Aorta (tissue), 5 donors: ENCODE measurements at regions not wholly inside any gene's neighbourhood (a gene's known extent, or its start where the extent isn't known, plus 50 kb on each side); places are given as distances from the start of the nearest gene placed in this dataset.

ENCODE experiments used
- ATAC-seq: fragments of 200-7000 bp; cut with Tn5 transposase; one replicate; pipeline ENCODE4 v1.9.1; 2022; ENCODE audit warnings: moderate library complexity; ENCODE audit not compliant: low FRiP score
- DNase-seq, 2 donors: peaks; one replicate each; pipeline ENCODE4 v3.0.0-alpha.2; 2020
- H3K27ac ChIP-seq, 2 donors: one replicate each; pipeline ENCODE4 v1.5.1; 2013; ENCODE audit warnings: low read length in 2 of 2, mild to moderate bottlenecking in 2 of 2, moderate library complexity in 2 of 2, control low read depth in 1 of 2, inconsistent platforms in 1 of 2, low read depth in 1 of 2
- H3K27me3 ChIP-seq, 2 donors: one replicate each; pipeline ENCODE4 v1.6.1; 2013; ENCODE audit warnings: control low read depth in 1 of 2, low read length in 1 of 2, mild to moderate bottlenecking in 1 of 2, moderate library complexity in 1 of 2; ENCODE audit not compliant: insufficient read depth in 2 of 2, control insufficient read depth in 1 of 2
- H3K36me3 ChIP-seq, 2 donors: one replicate each; pipeline ENCODE4 v1.6.1; 2013; ENCODE audit warnings: control low read depth in 1 of 2, low read length in 1 of 2, mild to moderate bottlenecking in 1 of 2; ENCODE audit not compliant: insufficient read depth in 2 of 2, control insufficient read depth in 1 of 2
- H3K4me1 ChIP-seq, 2 donors: one replicate each; pipeline ENCODE4 v1.6.1; 2013; ENCODE audit warnings: low read length in 2 of 2, control low read depth in 1 of 2, mild to moderate bottlenecking in 1 of 2, moderate library complexity in 1 of 2; ENCODE audit not compliant: insufficient read depth in 2 of 2, control insufficient read depth in 1 of 2
- H3K4me3 ChIP-seq, 2 donors: one replicate each; pipeline ENCODE4 v1.5.1; 2013; ENCODE audit warnings: low read length in 2 of 2, control low read depth in 1 of 2, mild to moderate bottlenecking in 1 of 2
- H3K9me3 ChIP-seq: one replicate; pipeline ENCODE4 v1.6.1; 2013; ENCODE audit warnings: mild to moderate bottlenecking, low read length; ENCODE audit not compliant: control insufficient read depth
- WGBS, 2 donors: extraction: QIAGEN DNeasy Blood & Tissue Kit; methylation state at CpG; one replicate each; pipeline ENCODE4 v1.1.7; 2013; 5-methylcytosine and 5-hydroxymethylcytosine counted together
- intact Hi-C, 2 donors: fragments of 100-400 bp; cut with DNase I; formaldehyde crosslinking; loops; one replicate each; pipeline versions ENCODE4 v1.14.2 to v1.15.0; 2022
- donor health status: healthy with polysubstance abuse.
- donor health status: Bipolar disorder and iron deficiency.
- donor health status: DM: no; HTN: no; CAD: no.
- donor health status: DM: no; HTN: no; CAD: no.
- donor health status: DM: yes; HTN: yes; CAD: no.

- no peak overlapping the region for H3K27ac ChIP-seq
These were observed 59.1 kb upstream of the CTNNB1 start for GRCh38 chr3:41140242-41140641.

GRCh38 chr3:41141433-41142167 is 57.7 kb upstream of the CTNNB1 start:
- H3K9me3 ChIP-seq, result peaks cover 2% of the 10 kb centered on the region
- 84 to 87% methylated on average over 7 of the region's 7 CpGs for WGBS, 2 donors
- no peak for DNase-seq
- intact Hi-C loops, result no loop called here
- H3K27ac ChIP-seq, result no peak overlapping the region
- no peaks in the 10 kb centered on the region for H3K36me3 ChIP-seq
- no peak overlapping the region for H3K4me3 ChIP-seq
- ATAC-seq, result no peak
- H3K4me1 ChIP-seq, result no peaks in the 10 kb centered on the region
- H3K27me3 ChIP-seq, result no peaks in the 10 kb centered on the region

More at GRCh38 chr3:41140242-41140641, 59.1 kb upstream of the CTNNB1 start:
- H3K9me3 ChIP-seq, result no peaks in the 10 kb centered on the region
- intact Hi-C loops, result no loop called here
- no peaks in the 10 kb centered on the region for H3K4me1 ChIP-seq
- H3K27me3 ChIP-seq, result no peaks in the 10 kb centered on the region
- 58 to 64% methylated on average over 3 of the region's 3 CpGs for WGBS, 2 donors
- ATAC-seq (no peak), DNase-seq (no peak)
- no peaks in the 10 kb centered on the region for H3K36me3 ChIP-seq
- H3K4me3 ChIP-seq, result no peak overlapping the region

GRCh38 chr3:41143421-41144031 is 55.8 kb upstream of the CTNNB1 start:
- DNase-seq, result no peak
- H3K27ac ChIP-seq, result no peak overlapping the region
- peaks cover 2% of the 10 kb centered on the region for H3K9me3 ChIP-seq
- ATAC-seq, result no peak
- intact Hi-C loops, result no loop called here
- 70 to 80% methylated on average over 3 of the region's 3 CpGs for WGBS, 2 donors
- no peaks in the 10 kb centered on the region for H3K36me3 ChIP-seq
- H3K27me3 ChIP-seq, result no peaks in the 10 kb centered on the region
- H3K4me3 ChIP-seq, result no peak overlapping the region
- H3K4me1 ChIP-seq, result no peaks in the 10 kb centered on the region

- ATAC-seq (no peak), DNase-seq (no peak)
- no peaks in the 10 kb centered on the region for H3K4me1 ChIP-seq
- no peaks in the 10 kb centered on the region for H3K27me3 ChIP-seq
- no peak overlapping the region for H3K27ac ChIP-seq
- no peaks in the 10 kb centered on the region for H3K36me3 ChIP-seq
- peaks cover 2% of the 10 kb centered on the region for H3K9me3 ChIP-seq
- intact Hi-C loops, result no loop called here
- 55 to 62% methylated on average over 1 of the region's 1 CpG for WGBS, 2 donors
- H3K4me3 ChIP-seq, result no peak overlapping the region
These were observed 54.7 kb upstream of the CTNNB1 start for GRCh38 chr3:41144631-41145030.

GRCh38 chr3:41148478-41148877 is 50.8 kb upstream of the CTNNB1 start:
- DNase-seq (no peak), ATAC-seq (no peak)
- Histone ChIP-seq H3K4me1 (no peaks in the 10 kb centered on the region), H3K27me3 (no peaks in the 10 kb centered on the region), H3K36me3 (no peaks in the 10 kb centered on the region), H3K9me3 (peaks cover 2% of the 10 kb centered on the region), H3K4me3 (no peak overlapping the region), H3K27ac (no peak overlapping the region)
- intact Hi-C loops, result no loop called here
- 76 to 79% methylated on average over 2 of the region's 2 CpGs for WGBS, 2 donors

- Histone ChIP-seq H3K9me3 (peaks cover 2% of the 10 kb centered on the region), H3K27ac (no peak overlapping the region), H3K4me3 (no peak overlapping the region), H3K36me3 (no peaks in the 10 kb centered on the region), H3K4me1 (no peaks in the 10 kb centered on the region), H3K27me3 (no peaks in the 10 kb centered on the region)
- ATAC-seq, result no peak
- WGBS, 2 donors, result 54 to 66% methylated on average over 4 of the region's 4 CpGs
- DNase-seq, result no peak
- intact Hi-C loops, result no loop called here
These were observed 50.4 kb upstream of the CTNNB1 start for GRCh38 chr3:41148901-41149300.
